ENCODE measurements at regions not wholly inside any gene's neighbourhood (a gene's known extent, or its start where the extent isn't known, plus 50 kb on each side); places are given as distances from the start of the nearest gene placed in this dataset.

GRCh38 chr5:2872676-2873075 lies 121.2 kb upstream of the IRX2 start:
- WGBS (ENCODE audit: missing lambda C conversion rate), result 30% methylated on average over 8 of the region's 8 CpGs
- no peak for FAIRE-seq
- CTCF ChIA-PET, result no interaction called here

DNA sequence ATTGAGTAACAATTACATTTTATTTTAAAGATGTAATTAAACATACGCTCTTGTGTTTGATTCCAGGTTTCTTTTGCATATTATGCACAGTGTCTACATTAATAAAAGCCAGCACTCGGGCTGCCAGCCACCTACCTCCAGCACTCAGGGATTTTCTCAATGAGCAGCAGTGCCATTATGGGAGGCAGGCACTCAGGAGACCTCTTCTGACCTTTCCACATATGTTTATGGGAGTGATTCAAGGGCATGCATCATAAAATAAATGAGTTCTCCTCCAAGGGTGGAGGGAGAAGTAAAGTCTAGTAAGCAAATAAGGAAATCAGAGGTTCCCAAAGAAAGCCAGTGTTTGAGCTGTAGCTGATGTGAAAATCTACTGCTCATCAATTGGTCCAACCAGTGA lies 119.8 kb upstream of the IRX2 start:
- FAIRE-seq, result no peak
- ChIA-PET POLR2A (no interaction called here), CTCF (no interaction called here)
- Histone ChIP-seq H3K9me3 (no peaks in the 10 kb centered on the region), H3K27ac (no peak overlapping the region), H3K4me3 (no peak overlapping the region), H3K4me1 (no peaks in the 10 kb centered on the region), H3K4me2 (no peak overlapping the region)
- 3% methylated on average over 2 of the region's 2 CpGs for WGBS (ENCODE audit: missing lambda C conversion rate)
- no peak for DNase-seq (ENCODE audit: low read depth in 1 of 2, low spot score in 1 of 2)
- ATAC-seq, result no peak
- TF ChIP-seq TP53 (CRISPR knock-in tag; IDR thresholded peaks at IDR 0.05), result no peak
- TF ChIP-seq, protein P1, sequence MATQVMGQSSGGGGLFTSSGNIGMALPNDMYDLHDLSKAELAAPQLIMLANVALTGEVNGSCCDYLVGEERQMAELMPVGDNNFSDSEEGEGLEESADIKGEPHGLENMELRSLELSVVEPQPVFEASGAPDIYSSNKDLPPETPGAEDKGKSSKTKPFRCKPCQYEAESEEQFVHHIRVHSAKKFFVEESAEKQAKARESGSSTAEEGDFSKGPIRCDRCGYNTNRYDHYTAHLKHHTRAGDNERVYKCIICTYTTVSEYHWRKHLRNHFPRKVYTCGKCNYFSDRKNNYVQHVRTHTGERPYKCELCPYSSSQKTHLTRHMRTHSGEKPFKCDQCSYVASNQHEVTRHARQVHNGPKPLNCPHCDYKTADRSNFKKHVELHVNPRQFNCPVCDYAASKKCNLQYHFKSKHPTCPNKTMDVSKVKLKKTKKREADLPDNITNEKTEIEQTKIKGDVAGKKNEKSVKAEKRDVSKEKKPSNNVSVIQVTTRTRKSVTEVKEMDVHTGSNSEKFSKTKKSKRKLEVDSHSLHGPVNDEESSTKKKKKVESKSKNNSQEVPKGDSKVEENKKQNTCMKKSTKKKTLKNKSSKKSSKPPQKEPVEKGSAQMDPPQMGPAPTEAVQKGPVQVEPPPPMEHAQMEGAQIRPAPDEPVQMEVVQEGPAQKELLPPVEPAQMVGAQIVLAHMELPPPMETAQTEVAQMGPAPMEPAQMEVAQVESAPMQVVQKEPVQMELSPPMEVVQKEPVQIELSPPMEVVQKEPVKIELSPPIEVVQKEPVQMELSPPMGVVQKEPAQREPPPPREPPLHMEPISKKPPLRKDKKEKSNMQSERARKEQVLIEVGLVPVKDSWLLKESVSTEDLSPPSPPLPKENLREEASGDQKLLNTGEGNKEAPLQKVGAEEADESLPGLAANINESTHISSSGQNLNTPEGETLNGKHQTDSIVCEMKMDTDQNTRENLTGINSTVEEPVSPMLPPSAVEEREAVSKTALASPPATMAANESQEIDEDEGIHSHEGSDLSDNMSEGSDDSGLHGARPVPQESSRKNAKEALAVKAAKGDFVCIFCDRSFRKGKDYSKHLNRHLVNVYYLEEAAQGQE (IDR thresholded peaks at IDR 0.05), result no peak
- TF ChIP-seq RFX5 (IDR thresholded peaks at IDR 0.05), result no peak
- TF ChIP-seq SREBF2 (IDR thresholded peaks at IDR 0.05), result no peak
- TF ChIP-seq CBX8 (IDR thresholded peaks at IDR 0.05), result no peak
- no peak for TF ChIP-seq EHF (CRISPR knock-in tag; IDR thresholded peaks at IDR 0.05)
- TF ChIP-seq CEBPB (IDR thresholded peaks at IDR 0.05), result no peak
- no peak for TF ChIP-seq PHF8 (IDR thresholded peaks at IDR 0.05; ENCODE audit: borderline replicate concordance, low read depth)
- TF ChIP-seq RCOR1 (IDR thresholded peaks at IDR 0.05; ENCODE audit: low read depth, low read length), result no peak
- TF ChIP-seq FOSL2 (IDR thresholded peaks at IDR 0.05), result no peak
- TF ChIP-seq FOSL2 (CRISPR knock-in tag; IDR thresholded peaks at IDR 0.05), result no peak

More at GRCh38 chr5:2872676-2873075, 121.2 kb upstream of the IRX2 start:
- H3K27ac ChIP-seq, result no peak overlapping the region
- H3K4me3 ChIP-seq, result no peak overlapping the region
- TF ChIP-seq EHF (CRISPR knock-in tag; IDR thresholded peaks at IDR 0.05), result no peak
- TF ChIP-seq, protein P2, sequence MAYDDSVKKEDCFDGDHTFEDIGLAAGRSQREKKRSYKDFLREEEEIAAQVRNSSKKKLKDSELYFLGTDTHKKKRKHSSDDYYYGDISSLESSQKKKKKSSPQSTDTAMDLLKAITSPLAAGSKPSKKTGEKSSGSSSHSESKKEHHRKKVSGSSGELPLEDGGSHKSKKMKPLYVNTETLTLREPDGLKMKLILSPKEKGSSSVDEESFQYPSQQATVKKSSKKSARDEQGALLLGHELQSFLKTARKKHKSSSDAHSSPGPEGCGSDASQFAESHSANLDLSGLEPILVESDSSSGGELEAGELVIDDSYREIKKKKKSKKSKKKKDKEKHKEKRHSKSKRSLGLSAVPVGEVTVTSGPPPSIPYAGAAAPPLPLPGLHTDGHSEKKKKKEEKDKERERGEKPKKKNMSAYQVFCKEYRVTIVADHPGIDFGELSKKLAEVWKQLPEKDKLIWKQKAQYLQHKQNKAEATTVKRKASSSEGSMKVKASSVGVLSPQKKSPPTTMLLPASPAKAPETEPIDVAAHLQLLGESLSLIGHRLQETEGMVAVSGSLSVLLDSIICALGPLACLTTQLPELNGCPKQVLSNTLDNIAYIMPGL (CRISPR knock-in tag; IDR thresholded peaks at IDR 0.05; ENCODE audit: borderline replicate concordance), result no peak
- TF ChIP-seq HEYL (CRISPR knock-in tag; IDR thresholded peaks at IDR 0.05), result no peak
- no peak for TF ChIP-seq RCOR1 (IDR thresholded peaks at IDR 0.05; ENCODE audit: low read depth, low read length)
- TF ChIP-seq, protein P3, sequence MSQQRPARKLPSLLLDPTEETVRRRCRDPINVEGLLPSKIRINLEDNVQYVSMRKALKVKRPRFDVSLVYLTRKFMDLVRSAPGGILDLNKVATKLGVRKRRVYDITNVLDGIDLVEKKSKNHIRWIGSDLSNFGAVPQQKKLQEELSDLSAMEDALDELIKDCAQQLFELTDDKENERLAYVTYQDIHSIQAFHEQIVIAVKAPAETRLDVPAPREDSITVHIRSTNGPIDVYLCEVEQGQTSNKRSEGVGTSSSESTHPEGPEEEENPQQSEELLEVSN (IDR thresholded peaks at IDR 0.05; ENCODE audit: borderline replicate concordance, low read depth), result no peak
- TF ChIP-seq, protein P4, sequence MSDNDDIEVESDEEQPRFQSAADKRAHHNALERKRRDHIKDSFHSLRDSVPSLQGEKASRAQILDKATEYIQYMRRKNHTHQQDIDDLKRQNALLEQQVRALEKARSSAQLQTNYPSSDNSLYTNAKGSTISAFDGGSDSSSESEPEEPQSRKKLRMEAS (IDR thresholded peaks at IDR 0.05), result no peak
- TF ChIP-seq CHD4 (IDR thresholded peaks at IDR 0.05; ENCODE audit: borderline replicate concordance), result no peak
- TF ChIP-seq CTCF (IDR thresholded peaks at IDR 0.05), result no peak
- no peak for TF ChIP-seq POLR2A (IDR thresholded peaks at IDR 0.05; ENCODE audit: low read length)
- TF ChIP-seq EHMT2 (IDR thresholded peaks at IDR 0.05; ENCODE audit: low read depth), result no peak
- TF ChIP-seq TFCP2L1 (CRISPR knock-in tag; IDR thresholded peaks at IDR 0.05), result no peak
- no peak for TF ChIP-seq NFE2L2 (conservative IDR thresholded peaks at IDR 0.05; ENCODE audit: low read length)
- TF ChIP-seq RARB (CRISPR knock-in tag; IDR thresholded peaks at IDR 0.05), result no peak
- TF ChIP-seq HOXB5 (CRISPR knock-in tag; IDR thresholded peaks at IDR 0.05), result no peak
- TF ChIP-seq NR3C1 (IDR thresholded peaks at IDR 0.05), result no peak
- TF ChIP-seq POLR2AphosphoS2 (conservative IDR thresholded peaks at IDR 0.05; ENCODE audit: low read length), result no peak
- no peak for TF ChIP-seq SREBF2 (IDR thresholded peaks at IDR 0.05)
- no peak for TF ChIP-seq HDAC2 (IDR thresholded peaks at IDR 0.05)
- H3K4me2 ChIP-seq, result no peak overlapping the region
- no peaks in the 10 kb centered on the region for H3K9me3 ChIP-seq
- DNase-seq (ENCODE audit: low read depth in 1 of 2, low spot score in 1 of 2), result no peak
- no peaks in the 10 kb centered on the region for H3K4me1 ChIP-seq
- POLR2A ChIA-PET, result no interaction called here
- ATAC-seq, result no peak

Data from A549 (cell line).